C4-2B (cell line): ENCODE measurements at regions not wholly inside any gene's neighbourhood (a gene's known extent, or its start where the extent isn't known, plus 50 kb on each side); places are given as distances from the start of the nearest gene placed in this dataset.

Experiments used
- H3K27ac ChIP-seq: fragments of 450-650 bp; 2 replicates; pipeline ENCODE4 v1.5.1; 2017
- ZFX ChIP-seq: fragments of 450-650 bp; IDR thresholded peaks from 2 replicates; pipeline ENCODE4 v1.6.1; 2017
- TF ChIP-seq, protein P1 (sequence below): fragments of 450-650 bp; conservative IDR thresholded peaks from 2 replicates; pipeline ENCODE4 v1.5.1; 2017; ENCODE audit warnings: mild to moderate bottlenecking

DNA sequence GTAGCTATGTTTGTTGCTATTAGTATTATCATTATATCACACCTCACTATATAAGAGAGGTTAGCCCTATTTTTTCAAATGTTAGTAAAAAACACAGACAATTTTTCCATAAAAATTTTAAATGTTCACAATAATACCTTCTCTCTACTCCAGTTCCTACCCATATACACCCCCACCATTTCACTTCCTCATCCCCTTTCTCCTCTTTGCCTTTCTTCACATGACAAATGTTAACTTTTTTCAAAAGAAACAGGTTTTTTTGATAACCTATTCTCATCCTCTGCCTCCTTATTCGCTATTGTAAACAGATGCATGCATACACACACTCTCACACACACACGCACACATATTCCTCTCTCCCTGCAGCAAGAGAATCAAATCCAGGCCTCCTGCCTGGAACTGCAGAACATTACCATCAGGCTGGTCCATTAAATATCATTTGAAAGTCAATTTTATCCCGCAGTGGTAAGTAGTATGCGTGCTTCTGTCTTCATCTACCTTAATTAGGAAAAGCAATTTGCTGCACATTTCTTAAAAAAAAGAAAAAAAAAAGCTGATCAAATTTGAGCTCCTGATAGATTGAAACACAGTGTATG lies 55.5 kb downstream of the MID1IP1 start:
- no peak for TF ChIP-seq ZFX
- TF ChIP-seq, protein P1, sequence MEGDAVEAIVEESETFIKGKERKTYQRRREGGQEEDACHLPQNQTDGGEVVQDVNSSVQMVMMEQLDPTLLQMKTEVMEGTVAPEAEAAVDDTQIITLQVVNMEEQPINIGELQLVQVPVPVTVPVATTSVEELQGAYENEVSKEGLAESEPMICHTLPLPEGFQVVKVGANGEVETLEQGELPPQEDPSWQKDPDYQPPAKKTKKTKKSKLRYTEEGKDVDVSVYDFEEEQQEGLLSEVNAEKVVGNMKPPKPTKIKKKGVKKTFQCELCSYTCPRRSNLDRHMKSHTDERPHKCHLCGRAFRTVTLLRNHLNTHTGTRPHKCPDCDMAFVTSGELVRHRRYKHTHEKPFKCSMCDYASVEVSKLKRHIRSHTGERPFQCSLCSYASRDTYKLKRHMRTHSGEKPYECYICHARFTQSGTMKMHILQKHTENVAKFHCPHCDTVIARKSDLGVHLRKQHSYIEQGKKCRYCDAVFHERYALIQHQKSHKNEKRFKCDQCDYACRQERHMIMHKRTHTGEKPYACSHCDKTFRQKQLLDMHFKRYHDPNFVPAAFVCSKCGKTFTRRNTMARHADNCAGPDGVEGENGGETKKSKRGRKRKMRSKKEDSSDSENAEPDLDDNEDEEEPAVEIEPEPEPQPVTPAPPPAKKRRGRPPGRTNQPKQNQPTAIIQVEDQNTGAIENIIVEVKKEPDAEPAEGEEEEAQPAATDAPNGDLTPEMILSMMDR: no peak
- no peak overlapping the region for H3K27ac ChIP-seq

DNA sequence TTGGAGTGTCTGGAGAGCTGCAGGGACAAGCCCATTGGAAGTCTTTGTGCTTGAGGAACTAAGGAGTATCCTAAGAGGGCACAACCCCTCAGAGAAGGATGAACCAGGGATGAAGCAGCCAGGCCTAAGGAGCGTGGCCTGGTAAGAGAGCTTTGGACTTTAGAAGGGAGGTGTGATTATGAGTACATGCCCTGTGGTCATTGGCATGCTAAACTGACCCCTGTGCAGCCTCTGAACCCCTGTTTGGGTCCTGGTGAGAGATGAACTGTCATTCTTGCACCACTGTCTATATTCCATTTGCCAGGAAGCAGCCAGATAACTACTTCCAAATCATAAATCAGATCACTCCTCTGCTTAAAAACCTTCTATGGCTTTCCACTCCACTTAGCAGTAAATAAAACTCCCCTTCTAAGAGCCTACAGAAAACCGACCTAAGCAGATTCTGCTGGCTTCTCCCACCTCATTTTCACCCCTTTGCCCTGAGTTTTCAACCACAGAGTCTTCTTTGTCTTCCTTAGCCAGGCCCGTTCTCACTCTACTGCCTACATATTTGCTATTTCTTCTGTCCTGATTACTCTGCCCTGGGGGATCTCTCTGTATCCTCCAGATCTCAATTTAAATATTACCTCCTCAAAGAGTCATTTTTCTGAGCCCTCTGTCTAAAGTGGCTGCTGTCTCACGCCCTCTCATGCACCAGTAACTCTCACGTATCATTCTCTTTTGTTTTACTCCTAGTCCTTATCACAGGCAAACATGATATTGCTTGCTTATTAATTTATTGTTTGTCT lies 56.7 kb downstream of the MID1IP1 start:
- H3K27ac ChIP-seq: no peak overlapping the region
- TF ChIP-seq, protein P1: no peak
- no peak for TF ChIP-seq ZFX

DNA sequence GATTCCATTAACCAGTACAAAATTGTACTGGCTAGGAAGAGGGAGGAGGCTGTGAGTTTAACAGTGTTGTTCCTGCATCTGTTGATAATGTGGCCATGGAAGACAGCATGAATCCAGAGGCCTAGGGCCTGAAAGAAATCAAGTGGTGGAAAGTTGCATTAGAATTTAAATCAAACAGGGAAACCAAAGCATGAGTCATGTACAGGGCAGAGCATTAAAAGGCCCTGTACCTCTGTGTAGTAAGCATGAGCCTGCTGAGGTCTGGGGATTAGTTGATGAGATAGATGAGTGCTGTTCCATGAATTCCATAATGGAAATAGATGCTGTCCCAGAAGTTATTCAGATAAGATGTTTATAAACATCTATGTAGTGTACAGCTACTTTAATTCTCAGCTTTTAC lies 58.3 kb downstream of the MID1IP1 start:
- no peak overlapping the region for H3K27ac ChIP-seq
- TF ChIP-seq, protein P1: no peak
- no peak for TF ChIP-seq ZFX

DNA sequence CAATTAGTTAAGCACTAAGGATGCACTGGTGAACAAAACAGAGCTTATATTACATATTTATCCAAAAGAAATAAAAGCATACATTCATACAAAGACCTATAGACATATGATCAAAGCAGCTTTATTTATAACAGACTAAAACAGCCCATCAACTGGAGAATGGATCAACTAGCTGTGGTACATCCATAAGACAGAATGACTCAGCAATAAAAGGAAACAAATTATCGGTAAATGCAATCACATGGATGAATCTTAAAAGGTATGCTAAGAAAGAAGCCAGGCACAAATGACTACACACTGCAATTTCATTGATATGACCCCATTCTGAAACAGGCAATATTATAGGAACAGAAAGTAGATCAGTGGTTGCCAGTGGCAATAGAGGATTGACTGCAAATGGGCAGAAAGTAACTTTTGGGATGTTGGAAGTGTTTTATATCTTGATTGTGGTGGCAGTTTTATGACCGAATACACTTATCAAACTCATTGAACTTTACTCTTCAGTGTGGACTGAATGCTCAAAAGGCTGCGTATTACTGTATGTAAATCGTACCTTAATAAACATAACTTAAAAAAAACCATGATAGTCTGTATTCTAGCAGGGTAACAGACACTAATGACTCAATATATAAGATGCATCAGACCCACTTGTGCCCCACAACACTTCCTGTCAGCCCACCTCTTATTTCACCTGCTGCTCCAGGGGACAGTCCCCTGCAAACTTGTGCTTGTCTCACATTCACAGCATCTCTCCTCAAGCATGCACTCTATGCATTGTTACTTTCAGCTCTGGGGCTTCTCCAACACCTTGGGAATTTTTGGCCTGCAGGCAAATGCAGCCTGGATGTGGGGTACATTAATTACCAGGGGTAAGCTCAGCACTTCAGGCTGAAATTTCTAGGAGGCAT lies 59.1 kb downstream of the MID1IP1 start:
- TF ChIP-seq, protein P1: no peak
- TF ChIP-seq ZFX: no peak
- no peak overlapping the region for H3K27ac ChIP-seq

DNA sequence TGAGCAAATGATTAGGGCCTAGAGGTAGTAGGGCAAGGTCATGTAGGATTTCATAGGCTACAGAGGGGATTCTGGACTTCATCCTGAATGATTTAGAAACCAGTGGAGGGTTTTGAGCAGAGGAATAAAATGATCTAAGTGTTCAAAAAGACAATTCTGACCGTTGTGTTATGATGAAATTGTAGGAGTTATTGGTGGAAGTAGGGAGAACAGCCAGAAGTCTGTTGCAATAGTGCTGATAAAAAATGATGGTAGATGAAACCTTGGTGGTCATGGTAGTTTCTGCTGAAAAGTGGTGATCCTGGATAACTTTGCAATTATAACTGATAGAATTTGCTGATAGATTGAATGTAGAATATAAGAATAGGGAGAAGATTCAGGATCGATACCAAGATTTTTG lies 60.2 kb downstream of the MID1IP1 start:
- no peak overlapping the region for H3K27ac ChIP-seq
- no peak for TF ChIP-seq ZFX
- TF ChIP-seq, protein P1: no peak

DNA sequence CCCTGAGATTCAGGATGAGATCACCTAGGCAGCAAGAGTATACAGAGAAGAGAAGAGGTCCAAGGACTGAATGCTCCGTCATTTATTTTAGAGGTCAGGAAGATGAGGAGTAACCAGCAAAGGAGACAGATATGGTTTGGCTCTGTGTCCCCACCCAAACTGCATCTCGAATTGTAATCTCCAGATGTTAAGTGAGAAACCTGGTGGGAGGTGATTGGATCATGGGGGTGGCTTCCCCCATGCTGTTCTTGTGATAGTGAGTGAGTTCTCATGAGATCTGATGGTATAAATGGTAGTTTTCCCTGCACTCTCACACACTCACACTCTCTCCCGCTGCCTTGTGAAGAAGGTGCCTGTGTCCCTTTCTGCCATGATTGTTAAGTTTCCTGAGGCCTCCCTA lies 60.8 kb downstream of the MID1IP1 start:
- no peak for TF ChIP-seq ZFX
- TF ChIP-seq, protein P1: no peak
- no peak overlapping the region for H3K27ac ChIP-seq
